PFSK-1 (cell line): ENCODE measurements at regions not wholly inside any gene's neighbourhood (a gene's known extent, or its start where the extent isn't known, plus 50 kb on each side); places are given as distances from the start of the nearest gene placed in this dataset.

Experiments used
- FOXP2 ChIP-seq: optimal IDR thresholded peaks from 2 replicates; pipeline ENCODE3; 2011; ENCODE audit warnings: borderline replicate concordance, control low read depth, inconsistent platforms; ENCODE audit not compliant: insufficient read depth; ENCODE audit errors: extremely low read length, extremely low read depth
- POLR2AphosphoS5 ChIP-seq: IDR thresholded peaks from 2 replicates; pipeline ENCODE4 v1.6.1; 2012; ENCODE audit warnings: low read depth, mild to moderate bottlenecking, control low read depth, low read length, moderate library complexity
- REST ChIP-seq, 2 experiments: IDR thresholded peaks; 2 replicates each; pipeline versions ENCODE4 v1.6.1 to v1.8.0; 2011 to 2012; ENCODE audit warnings: low read depth in 2 of 2, low read length in 2 of 2, control low read depth in 1 of 2, inconsistent platforms in 1 of 2, mild to moderate bottlenecking in 1 of 2, moderate library complexity in 1 of 2; ENCODE audit not compliant: insufficient read depth in 1 of 2
- SIN3A ChIP-seq: IDR thresholded peaks from 2 replicates; pipeline ENCODE4 v1.6.1; 2012; ENCODE audit warnings: mild to moderate bottlenecking, low read length, moderate library complexity, borderline replicate concordance; ENCODE audit not compliant: insufficient read depth
- TAF1 ChIP-seq: IDR thresholded peaks from 2 replicates; pipeline ENCODE4 v1.6.1; 2012; ENCODE audit warnings: low read length, control low read depth, borderline replicate concordance; ENCODE audit not compliant: insufficient read depth

GRCh38 chr11:122359081-122359571 is 243.1 kb upstream of the BLID start:
- TF ChIP-seq REST (IDR thresholded peaks at IDR 0.05; ENCODE audit: insufficient read depth in 1 of 2, low read depth in 2 of 2, low read length in 2 of 2) = no peak
- TF ChIP-seq POLR2AphosphoS5 = no peak
- no peak for TF ChIP-seq TAF1
- no peak for TF ChIP-seq SIN3A
- no peak for TF ChIP-seq FOXP2

GRCh38 chr11:122358292-122358691 is 242.3 kb upstream of the BLID start:
- TF ChIP-seq POLR2AphosphoS5 = no peak

GRCh38 chr11:122355968-122356367 is 240.0 kb upstream of the BLID start:
- no peak for TF ChIP-seq SIN3A
- no peak for TF ChIP-seq POLR2AphosphoS5

GRCh38 chr11:122354025-122354697 is 238.1 kb upstream of the BLID start:
- TF ChIP-seq SIN3A = no peak
- no peak for TF ChIP-seq FOXP2
- TF ChIP-seq REST (IDR thresholded peaks at IDR 0.05; ENCODE audit: insufficient read depth in 1 of 2, low read depth in 2 of 2, low read length in 2 of 2) = no peak
- TF ChIP-seq TAF1 = no peak
- TF ChIP-seq POLR2AphosphoS5 = no peak

GRCh38 chr11:122353561-122353960 is 237.5 kb upstream of the BLID start:
- no peak for TF ChIP-seq SIN3A
- TF ChIP-seq TAF1 = no peak
- no peak for TF ChIP-seq REST (IDR thresholded peaks at IDR 0.05; ENCODE audit: insufficient read depth in 1 of 2, low read depth in 2 of 2, low read length in 2 of 2)
- no peak for TF ChIP-seq FOXP2
- TF ChIP-seq POLR2AphosphoS5 = no peak

GRCh38 chr11:122348659-122349409 is 232.8 kb upstream of the BLID start:
- TF ChIP-seq POLR2AphosphoS5 (no peak), TAF1 (no peak), REST (IDR thresholded peaks at IDR 0.05; ENCODE audit: insufficient read depth in 1 of 2, low read depth in 2 of 2, low read length in 2 of 2) (no peak), FOXP2 (no peak), SIN3A (no peak)
